ENCODE measurements at regions not wholly inside any gene's neighbourhood (a gene's known extent, or its start where the extent isn't known, plus 50 kb on each side); places are given as distances from the start of the nearest gene placed in this dataset.
"Not testable (repeated sequence)": the region's sequence is repeated elsewhere in the genome, so short reads cannot be mapped to it uniquely, and the experiment has no call there.

- not testable (repeated sequence) for TF ChIP-seq CTCF (IDR thresholded peaks at IDR 0.05; ENCODE audit: extremely low read depth in 1 of 2, insufficient read depth in 1 of 2, low read depth in 1 of 2, low read length in 2 of 2); POLR2AphosphoS5 (IDR thresholded peaks at IDR 0.05; ENCODE audit: insufficient read depth, low read depth, low read length); JUN (IDR thresholded peaks at IDR 0.05; ENCODE audit: borderline replicate concordance, insufficient read depth, insufficient read length, low read depth); EZH2 (IDR thresholded peaks at IDR 0.05; ENCODE audit: borderline replicate concordance, low read depth, low read length, severe bottlenecking); POLR2A (IDR thresholded peaks at IDR 0.05; ENCODE audit: low read depth, low read length)
- TF ChIP-seq, protein P1, sequence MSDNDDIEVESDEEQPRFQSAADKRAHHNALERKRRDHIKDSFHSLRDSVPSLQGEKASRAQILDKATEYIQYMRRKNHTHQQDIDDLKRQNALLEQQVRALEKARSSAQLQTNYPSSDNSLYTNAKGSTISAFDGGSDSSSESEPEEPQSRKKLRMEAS (IDR thresholded peaks at IDR 0.05; ENCODE audit: insufficient read depth, insufficient read length), result not testable (repeated sequence)
These were observed 119.7 kb downstream of the NBPF8 start for GRCh38 chr1:120534361-120535047.
